ENCODE measurements at regions not wholly inside any gene's neighbourhood (a gene's known extent, or its start where the extent isn't known, plus 50 kb on each side); places are given as distances from the start of the nearest gene placed in this dataset.

DNA sequence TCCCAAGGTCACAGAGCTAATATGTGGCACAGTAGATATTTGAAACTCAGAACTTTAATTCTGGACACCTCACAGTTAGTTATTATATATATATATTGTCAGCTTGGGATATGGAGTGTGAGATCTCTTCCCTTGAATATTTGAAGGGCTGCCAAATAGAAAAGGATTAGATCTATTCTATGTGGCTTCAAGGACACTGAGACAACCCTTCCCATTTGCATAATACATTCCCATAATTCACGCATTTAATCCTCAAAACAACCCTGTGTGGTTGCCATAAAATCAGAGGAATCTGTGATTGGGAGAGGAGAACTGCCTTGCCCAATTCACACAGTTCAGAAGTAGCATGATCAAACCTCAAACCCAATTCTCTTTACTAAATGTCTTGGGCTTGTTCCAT is 365.8 kb upstream of the DYNLRB2 start:
- TF ChIP-seq FOXK2 (IDR thresholded peaks at IDR 0.05) (no peak), ARNT (IDR thresholded peaks at IDR 0.05) (no peak), ELF4 (IDR thresholded peaks at IDR 0.05) (no peak), SP1 (IDR thresholded peaks at IDR 0.05) (no peak), L3MBTL2 (conservative IDR thresholded peaks at IDR 0.05) (no peak), FOXM1 (IDR thresholded peaks at IDR 0.05; ENCODE audit: borderline replicate concordance) (no peak), LEF1 (IDR thresholded peaks at IDR 0.05; ENCODE audit: borderline replicate concordance) (no peak), BHLHE40 (IDR thresholded peaks at IDR 0.05; ENCODE audit: borderline replicate concordance) (no peak), FOXA1 (IDR thresholded peaks at IDR 0.05) (no peak), NFRKB (IDR thresholded peaks at IDR 0.05) (no peak)
- TF ChIP-seq, protein P1, sequence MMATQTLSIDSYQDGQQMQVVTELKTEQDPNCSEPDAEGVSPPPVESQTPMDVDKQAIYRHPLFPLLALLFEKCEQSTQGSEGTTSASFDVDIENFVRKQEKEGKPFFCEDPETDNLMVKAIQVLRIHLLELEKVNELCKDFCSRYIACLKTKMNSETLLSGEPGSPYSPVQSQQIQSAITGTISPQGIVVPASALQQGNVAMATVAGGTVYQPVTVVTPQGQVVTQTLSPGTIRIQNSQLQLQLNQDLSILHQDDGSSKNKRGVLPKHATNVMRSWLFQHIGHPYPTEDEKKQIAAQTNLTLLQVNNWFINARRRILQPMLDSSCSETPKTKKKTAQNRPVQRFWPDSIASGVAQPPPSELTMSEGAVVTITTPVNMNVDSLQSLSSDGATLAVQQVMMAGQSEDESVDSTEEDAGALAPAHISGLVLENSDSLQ (IDR thresholded peaks at IDR 0.05): no peak
